ENCODE measurements at regions not wholly inside any gene's neighbourhood (a gene's known extent, or its start where the extent isn't known, plus 50 kb on each side); places are given as distances from the start of the nearest gene placed in this dataset.
"Not testable (repeated sequence)": the region's sequence is repeated elsewhere in the genome, so short reads cannot be mapped to it uniquely, and the experiment has no call there.

- not testable (repeated sequence) for DNase-seq
Observed at GRCh38 chr3:166975796-166976195, 404.3 kb downstream of the ZBBX start.

GRCh38 chr3:166967714-166968113, 412.4 kb downstream of the ZBBX start:
- not testable (repeated sequence) for DNase-seq

- no peak for DNase-seq
Observed at GRCh38 chr3:166962911-166963310, 417.2 kb downstream of the ZBBX start.

DNA sequence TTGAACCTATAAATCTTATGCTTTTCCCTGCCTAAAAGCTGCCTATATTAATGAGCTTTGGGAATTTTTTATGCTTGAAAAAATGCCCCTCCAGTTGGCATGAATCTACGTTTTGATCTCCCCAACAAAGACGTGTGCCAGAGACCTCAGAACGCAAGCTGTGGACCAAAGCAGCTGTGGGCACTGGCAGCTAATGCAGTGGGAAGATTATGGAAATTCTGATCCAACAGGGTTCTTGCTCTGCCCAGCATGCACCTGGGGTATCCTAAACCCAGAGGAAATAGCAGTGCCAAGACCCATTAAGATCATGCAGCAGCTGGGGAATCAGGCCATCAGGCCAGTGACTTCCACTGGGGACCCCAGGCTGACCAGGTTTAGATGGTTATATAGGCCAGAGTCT, 423.0 kb downstream of the ZBBX start:
- no peak for DNase-seq

GRCh38 chr3:166955201-166955939, 424.7 kb downstream of the ZBBX start:
- DNase-seq = no peak

DNA sequence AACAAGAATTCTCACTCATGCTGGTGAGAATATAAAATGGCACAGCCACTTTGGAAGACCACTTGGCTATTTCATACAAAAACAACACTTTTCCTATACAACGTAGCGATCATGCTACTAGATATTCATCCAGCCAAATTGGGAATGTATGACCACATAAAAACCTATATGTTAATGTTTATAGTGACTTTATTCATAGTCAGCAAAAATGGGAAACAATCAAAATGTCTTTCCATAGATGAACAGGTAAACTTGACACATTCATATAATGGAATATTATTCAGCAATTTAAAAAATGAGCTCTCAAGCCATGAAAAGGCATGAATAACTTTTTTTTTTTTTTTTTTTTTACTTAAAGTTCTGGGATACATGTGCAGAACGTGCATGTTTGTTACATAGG, 445.2 kb downstream of the ZBBX start:
- DNase-seq = no peak

- no peak for DNase-seq
Observed at GRCh38 chr3:166917437-166917836, 462.7 kb downstream of the ZBBX start.

DNA sequence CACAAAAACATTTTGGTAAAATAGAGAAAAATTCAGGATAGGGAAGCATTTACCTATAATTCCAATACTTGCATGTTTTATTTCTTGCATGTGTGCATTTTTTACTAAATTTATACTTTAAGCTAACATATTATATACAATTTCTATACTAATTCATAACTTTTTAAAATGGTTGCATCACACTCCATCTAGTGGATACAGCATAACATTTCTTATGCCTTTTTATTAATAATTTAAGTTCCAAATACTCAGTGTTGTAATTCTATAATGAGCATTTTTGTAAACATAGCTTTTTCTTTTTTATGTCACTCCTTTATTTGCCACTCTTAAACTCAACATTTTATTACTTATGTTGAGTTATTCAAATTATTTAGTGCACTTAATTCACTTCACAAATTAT, 477.7 kb downstream of the ZBBX start:
- DNase-seq = no peak

- no peak for DNase-seq
Observed at GRCh38 chr3:166900866-166901577, 479.1 kb downstream of the ZBBX start.

DNA sequence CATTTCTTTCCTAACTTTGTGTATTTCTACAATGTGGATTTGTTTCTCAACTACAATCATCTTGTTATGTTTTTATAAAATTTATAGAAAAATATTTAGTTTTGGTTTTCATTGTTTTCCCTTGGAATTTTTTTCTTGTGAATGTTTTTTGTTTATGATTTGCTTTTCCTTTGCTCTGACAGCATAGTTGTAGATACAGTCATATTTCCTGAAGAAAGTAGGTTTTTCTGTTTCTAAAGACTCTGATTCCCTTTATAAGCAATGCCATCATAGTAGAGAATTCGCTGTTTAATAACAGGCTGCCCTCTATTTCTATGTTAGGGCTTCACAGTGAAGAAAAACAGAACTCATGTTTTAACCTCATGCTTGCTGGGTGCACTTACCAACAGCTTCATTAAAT, 482.3 kb downstream of the ZBBX start:
- DNase-seq = no peak

DNA sequence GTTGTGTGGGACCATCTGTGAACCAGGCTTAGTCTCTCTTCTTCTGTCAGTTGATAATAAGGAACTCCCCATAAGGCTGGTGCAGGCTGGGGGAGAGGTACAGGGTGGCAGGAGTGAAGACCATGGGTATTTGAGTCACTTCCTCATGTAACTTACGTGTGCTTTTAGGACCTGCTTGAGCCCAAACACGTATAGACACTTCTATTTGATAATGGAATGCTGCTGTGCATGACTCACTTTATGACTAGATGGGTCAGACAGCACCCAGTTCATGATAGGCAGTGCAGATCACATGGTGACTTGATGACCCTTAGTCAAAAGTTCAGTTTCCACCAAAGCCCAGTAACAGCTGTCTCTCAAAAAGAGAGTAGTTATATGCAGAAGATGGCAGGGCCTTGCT, 490.9 kb downstream of the ZBBX start:
- no peak for DNase-seq

DNA sequence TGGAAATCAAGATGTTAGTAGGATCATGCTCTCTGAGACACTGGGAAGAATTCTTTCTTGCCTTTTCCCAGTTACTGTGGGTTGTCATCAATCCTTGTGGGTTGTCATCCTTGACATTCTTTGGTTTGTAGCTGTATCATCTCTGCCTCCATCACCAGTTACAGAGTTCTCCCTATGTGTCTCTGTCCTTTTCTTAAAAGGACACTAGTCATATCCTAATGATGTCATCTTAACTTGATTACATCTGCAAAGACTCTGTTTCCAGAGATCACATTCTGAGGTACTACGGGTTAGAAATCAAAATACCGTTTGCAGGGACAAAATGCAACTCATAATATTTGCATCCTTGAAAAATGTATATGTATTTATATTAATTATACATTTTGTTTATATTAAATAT, 500.4 kb downstream of the ZBBX start:
- DNase-seq = no peak

DNA sequence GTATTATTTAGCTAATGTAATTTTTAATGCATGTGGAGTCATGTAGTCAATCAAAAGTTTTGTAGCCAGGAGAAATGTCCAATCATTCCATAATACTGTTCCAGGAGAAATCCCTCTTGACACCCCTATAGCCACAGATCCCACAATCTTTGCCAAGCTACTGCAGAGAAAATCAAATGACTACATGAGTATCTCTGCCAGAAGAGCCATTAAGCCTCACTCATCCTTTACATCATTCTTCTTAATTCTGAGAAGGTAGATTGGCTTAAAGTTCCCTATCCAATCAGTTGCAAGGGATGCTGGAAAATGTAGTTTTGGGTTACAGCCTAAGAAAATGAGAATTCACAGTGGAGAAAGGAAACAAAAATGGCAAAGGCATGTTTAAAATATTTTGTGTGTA, 502.1 kb downstream of the ZBBX start:
- no peak for DNase-seq

DNA sequence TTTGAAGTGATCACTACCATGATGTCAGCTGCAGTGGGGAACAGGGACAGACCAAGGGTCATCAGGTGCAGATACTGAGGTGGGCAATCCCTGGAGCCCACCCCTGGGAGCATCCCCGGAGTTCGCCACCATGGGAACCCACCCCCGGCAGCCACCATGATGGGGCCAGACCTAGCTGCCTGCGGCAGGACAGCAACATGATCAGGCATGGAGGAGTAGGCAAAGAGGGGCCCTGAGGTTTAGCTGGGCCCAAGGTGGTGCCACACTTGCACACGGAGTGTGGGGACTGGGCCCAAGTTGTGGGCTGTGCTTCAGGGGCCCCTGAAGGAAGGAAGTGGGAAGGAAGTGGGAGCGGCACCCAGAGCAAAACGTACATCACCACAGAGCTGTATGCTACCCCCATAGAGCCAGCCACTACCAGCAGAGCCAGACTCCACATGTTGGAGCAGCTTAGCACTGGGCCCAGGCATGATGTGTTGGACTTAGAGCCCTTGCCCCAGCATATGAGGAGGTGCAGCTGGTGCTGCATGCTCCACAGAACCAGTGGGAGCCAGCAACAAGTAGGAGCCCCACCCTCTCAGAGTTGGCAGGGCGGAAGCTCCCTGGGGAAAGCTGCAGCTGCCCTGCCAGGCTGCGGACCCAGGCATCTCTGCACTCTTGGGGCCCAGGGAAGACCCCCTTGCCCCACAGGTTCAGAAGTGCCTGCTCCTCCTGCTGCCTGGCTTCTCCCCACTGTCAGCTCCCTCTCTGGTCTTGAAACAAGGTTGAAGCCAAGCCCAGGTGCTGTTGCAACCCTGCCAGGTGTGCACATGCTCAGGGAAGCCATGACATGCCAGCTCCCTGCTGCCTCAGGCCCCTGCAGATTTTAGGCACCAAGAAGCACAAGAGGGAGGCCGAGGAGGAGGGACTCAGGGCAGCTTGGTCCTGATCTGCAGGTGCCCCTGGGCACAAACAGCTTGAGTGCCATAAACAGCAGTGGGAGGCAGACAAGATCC, 515.3 kb downstream of the ZBBX start:
- no peak for DNase-seq

- DNase-seq = no peak
Observed at GRCh38 chr3:166860217-166860616, 519.9 kb downstream of the ZBBX start.

DNA sequence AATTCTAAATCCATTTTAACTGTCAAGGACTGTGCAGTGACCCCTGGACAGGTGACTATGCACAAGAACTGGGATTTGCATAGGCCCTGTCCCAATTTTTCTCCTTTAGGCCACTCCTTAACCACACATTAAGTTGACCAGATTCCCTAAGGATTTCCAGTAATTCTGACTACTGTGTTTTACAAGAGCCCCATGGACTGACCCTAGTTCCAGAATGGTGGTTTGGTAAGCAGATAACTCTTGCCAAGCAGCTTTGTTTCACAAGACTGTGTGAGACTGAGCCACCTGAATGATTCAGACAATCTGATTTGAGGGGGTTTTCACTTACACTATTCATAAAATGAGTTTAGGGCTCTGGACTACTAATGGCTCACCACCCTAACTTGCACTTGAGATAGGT, 535.8 kb downstream of the ZBBX start:
- DNase-seq = no peak

GRCh38 chr3:166842784-166843183, 537.3 kb downstream of the ZBBX start:
- not testable (repeated sequence) for DNase-seq

DNA sequence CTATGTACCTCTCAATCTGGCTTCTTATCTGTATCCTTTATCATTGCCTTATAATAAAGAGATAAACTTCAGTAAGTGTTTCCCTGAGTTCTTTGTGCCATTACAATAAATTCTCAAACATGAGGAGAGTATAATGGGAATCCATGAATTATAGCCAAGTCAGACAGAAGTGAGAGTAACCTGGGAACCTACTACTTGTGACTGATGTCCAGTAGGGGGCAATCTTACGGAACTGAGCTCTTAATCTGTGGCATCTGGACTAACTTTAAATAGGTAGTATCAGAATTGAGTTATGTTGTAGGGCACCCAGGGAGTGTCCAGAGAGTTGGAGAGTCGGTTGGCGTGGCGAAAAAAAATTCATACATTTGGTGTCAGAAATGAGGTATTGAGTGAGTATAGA, 542.6 kb downstream of the ZBBX start:
- no peak for DNase-seq

GRCh38 chr3:166836836-166837235, 543.3 kb downstream of the ZBBX start:
- DNase-seq = no peak

DNA sequence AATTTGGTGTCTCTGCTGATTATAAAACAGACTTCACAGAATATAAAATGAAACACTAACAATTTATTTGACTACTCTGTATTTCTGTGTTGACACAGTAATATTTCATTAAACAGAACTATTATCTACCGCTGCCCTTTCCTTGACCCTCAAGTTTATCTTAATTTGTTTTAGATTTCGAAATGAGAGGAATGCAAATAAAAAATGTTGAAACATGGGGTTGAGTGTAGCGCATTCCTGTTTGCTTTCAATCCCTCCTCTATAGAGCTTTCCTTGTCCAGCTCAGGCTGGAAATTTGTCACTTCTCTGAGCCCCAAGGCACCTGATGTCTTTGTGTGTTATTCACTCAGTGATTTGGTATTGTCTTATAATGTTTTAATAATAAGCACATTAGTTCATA, 550.2 kb downstream of the ZBBX start:
- peak; percentile 33 for DNase-seq

DNA sequence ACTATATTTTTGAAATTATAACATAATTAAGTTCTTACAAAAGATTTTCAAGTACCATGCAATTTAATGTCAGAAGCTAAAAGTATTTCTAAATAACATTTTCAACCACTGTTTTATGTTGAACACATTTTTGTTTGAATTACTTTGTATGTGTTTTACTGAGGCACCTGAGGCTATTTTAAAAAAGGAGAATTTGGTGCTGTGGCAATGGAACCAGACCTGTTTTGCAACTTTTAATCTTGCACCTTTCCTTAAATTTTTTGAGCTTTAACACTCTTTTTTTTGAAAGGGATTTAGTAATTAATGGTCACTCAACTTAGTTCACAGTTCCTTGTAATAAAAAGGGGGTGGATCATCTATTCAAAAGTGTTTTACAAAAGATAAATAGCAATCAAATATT, 561.6 kb downstream of the ZBBX start:
- no peak for DNase-seq

DNA sequence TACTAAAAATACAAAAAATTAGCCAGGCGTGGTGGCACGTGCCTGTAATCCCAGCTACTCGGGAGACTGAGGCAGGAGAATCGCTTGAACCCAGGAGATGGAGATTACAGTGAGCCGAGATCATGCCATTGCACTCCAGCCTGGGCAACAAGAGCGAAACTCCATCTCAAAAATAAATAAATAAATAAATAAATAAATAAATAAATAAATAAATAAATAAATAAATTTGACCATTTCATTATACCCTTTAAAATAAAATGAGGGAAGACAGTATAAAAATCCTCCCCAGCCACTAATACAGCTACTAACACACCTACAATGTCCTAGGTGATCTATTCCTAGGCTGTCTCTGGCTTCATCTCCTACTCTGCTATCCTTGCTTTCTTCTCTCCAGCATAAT, 562.8 kb downstream of the ZBBX start:
- not testable (repeated sequence) for DNase-seq

GRCh38 chr3:166810741-166811445, 569.2 kb downstream of the ZBBX start:
- no peak for DNase-seq

Data from NCI-H510A treated with DMSO at 0.1 percent for 48 hours (cell line).